Epithelial cell of proximal tubule (primary cell): ENCODE measurements at regions not wholly inside any gene's neighbourhood (a gene's known extent, or its start where the extent isn't known, plus 50 kb on each side); places are given as distances from the start of the nearest gene placed in this dataset.

Experiments
- DNase-seq: peaks from one replicate; pipeline ENCODE4 v3.0.0-alpha.2; 2011; ENCODE audit warnings: low read depth
- H3K4me3 ChIP-seq: 2 replicates; pipeline ENCODE4 v1.5.1; 2011; ENCODE audit warnings: low read depth, mild to moderate bottlenecking, low read length
- TF ChIP-seq, protein P1 (sequence below): conservative IDR thresholded peaks from 2 replicates; pipeline ENCODE4 v1.5.1; 2012; ENCODE audit warnings: low read depth, mild to moderate bottlenecking, low read length

- no peak for DNase-seq
- TF ChIP-seq, protein P1, sequence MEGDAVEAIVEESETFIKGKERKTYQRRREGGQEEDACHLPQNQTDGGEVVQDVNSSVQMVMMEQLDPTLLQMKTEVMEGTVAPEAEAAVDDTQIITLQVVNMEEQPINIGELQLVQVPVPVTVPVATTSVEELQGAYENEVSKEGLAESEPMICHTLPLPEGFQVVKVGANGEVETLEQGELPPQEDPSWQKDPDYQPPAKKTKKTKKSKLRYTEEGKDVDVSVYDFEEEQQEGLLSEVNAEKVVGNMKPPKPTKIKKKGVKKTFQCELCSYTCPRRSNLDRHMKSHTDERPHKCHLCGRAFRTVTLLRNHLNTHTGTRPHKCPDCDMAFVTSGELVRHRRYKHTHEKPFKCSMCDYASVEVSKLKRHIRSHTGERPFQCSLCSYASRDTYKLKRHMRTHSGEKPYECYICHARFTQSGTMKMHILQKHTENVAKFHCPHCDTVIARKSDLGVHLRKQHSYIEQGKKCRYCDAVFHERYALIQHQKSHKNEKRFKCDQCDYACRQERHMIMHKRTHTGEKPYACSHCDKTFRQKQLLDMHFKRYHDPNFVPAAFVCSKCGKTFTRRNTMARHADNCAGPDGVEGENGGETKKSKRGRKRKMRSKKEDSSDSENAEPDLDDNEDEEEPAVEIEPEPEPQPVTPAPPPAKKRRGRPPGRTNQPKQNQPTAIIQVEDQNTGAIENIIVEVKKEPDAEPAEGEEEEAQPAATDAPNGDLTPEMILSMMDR = no peak
- H3K4me3 ChIP-seq = no peak overlapping the region
These were observed 197.1 kb downstream of the ICE1 start for GRCh38 chr5:5619546-5619945.

DNA sequence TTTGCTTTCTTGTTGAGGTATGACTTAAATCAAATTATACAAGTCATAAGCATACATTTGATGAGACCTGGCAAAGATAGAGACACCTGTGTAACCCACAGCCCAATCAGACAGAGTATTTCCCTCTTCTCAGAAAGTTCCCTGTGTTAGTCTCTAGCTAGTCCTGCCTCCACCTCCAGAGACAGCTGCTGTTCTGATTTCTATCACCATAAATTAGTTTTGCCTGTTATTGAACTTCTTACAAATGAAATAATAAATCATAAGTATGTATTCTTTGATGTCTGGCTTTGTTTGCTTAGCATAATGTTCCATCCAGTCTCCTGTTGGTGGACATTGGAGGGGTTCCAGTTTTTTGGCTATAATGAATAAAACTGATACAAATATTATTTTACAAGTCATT, 194.5 kb downstream of the ICE1 start:
- no peak for DNase-seq
- TF ChIP-seq, protein P1 = no peak
- H3K4me3 ChIP-seq = no peak overlapping the region

GRCh38 chr5:5616247-5616895, 193.9 kb downstream of the ICE1 start:
- no peak for DNase-seq
- TF ChIP-seq, protein P1 = no peak
- H3K4me3 ChIP-seq = no peak overlapping the region

- H3K4me3 ChIP-seq = no peak overlapping the region
- no peak for DNase-seq
- TF ChIP-seq, protein P1 = no peak
These were observed 193.1 kb downstream of the ICE1 start for GRCh38 chr5:5615569-5615968.

- H3K4me3 ChIP-seq = no peak overlapping the region
- DNase-seq = no peak
- TF ChIP-seq, protein P1 = no peak
These were observed 190.9 kb downstream of the ICE1 start for GRCh38 chr5:5613261-5613990.

DNA sequence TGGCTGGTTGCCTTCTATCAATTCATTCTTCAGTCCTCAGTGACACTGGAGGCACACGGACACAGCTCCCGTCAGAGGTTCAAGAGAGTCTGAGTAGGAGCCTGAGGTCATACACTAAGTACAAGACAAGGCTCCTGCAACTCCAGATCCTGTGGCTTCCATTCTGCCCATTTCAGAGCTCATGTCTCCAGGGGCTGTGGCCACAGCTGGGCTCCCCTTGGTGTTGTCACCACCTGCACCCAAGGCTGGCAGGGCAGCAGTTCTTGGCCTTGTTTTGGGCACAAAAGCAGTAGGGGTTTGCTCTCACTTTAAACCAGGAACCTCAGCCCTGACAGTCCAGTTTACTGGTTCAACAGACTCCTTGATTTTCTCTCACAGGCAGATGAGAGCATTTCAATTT, 189.6 kb downstream of the ICE1 start:
- TF ChIP-seq, protein P1 = no peak

GRCh38 chr5:5609935-5610334, 187.5 kb downstream of the ICE1 start:
- TF ChIP-seq, protein P1 = no peak
- no peak overlapping the region for H3K4me3 ChIP-seq
- DNase-seq = no peak

More for the DNA sequence above, 189.6 kb downstream of the ICE1 start:
- DNase-seq = no peak
- H3K4me3 ChIP-seq = no peak overlapping the region
